Gastroesophageal sphincter (tissue), 3 donors: ENCODE measurements at regions not wholly inside any gene's neighbourhood (a gene's known extent, or its start where the extent isn't known, plus 50 kb on each side); places are given as distances from the start of the nearest gene placed in this dataset.

Source experiments
- CTCF ChIP-seq, 4 experiments: fragments of 200-600 bp in 2 of 4; fragments of 450-650 bp in 2 of 4; sonication (generic) in 1 of 4; IDR thresholded peaks; one replicate each; pipeline ENCODE4 v1.5.1; 2017 to 2019; ENCODE audit warnings: antibody characterized with exemption in 4 of 4, mild to moderate bottlenecking in 2 of 4, moderate library complexity in 2 of 4
- EP300 ChIP-seq: sonication (generic); formaldehyde crosslinking; IDR thresholded peaks from one replicate; pipeline ENCODE4 v1.6.1; 2017; ENCODE audit warnings: antibody characterized with exemption, mild to moderate bottlenecking
- POLR2AphosphoS5 ChIP-seq: sonication (generic); formaldehyde crosslinking; IDR thresholded peaks from one replicate; pipeline ENCODE4 v1.6.1; 2017; ENCODE audit warnings: antibody characterized with exemption

GRCh38 chr3:40764747-40765146 is 240.0 kb downstream of the ZNF621 start:
- no peak for TF ChIP-seq CTCF (IDR thresholded peaks at IDR 0.05)
- no peak for TF ChIP-seq EP300
- TF ChIP-seq POLR2AphosphoS5, result no peak
